ENCODE measurements at regions not wholly inside any gene's neighbourhood (a gene's known extent, or its start where the extent isn't known, plus 50 kb on each side); places are given as distances from the start of the nearest gene placed in this dataset.
"Not testable (repeated sequence)": the region's sequence is repeated elsewhere in the genome, so short reads cannot be mapped to it uniquely, and the experiment has no call there.

GRCh38 chr2:131633827-131634695 lies 106.4 kb downstream of the CCDC74A start:
- not testable (repeated sequence) for FAIRE-seq; DNase-seq (ENCODE audit: insufficient read length)

DNA sequence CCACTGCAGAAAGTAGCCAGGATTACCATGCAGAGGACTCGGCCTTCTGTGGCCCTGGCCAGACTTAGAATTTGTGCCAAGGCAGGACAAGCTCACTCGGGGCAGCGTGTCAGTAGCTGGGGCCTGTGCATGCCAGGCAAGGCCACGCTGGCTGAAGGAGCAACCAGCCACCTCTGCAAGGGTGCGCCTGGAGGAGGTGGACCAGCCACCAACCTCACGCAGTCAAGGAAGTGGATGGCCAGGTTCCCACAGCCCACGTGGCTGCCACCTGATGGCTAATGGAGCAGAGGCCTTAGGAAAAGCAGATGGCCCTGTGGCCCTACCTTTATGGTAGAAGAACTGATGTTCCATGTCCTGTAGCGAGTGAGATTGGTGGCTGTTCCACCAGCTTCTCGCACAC lies 107.9 kb downstream of the CCDC74A start:
- no peak for DNase-seq (ENCODE audit: insufficient read length)
- TF ChIP-seq TAF1 (IDR thresholded peaks at IDR 0.05; ENCODE audit: borderline replicate concordance, low read depth, low read length) (no peak), POLR2A (IDR thresholded peaks at IDR 0.05; ENCODE audit: low read depth, low read length) (no peak), POLR2AphosphoS5 (IDR thresholded peaks at IDR 0.05; ENCODE audit: low read depth, low read length) (no peak)
- FAIRE-seq, result no peak

DNA sequence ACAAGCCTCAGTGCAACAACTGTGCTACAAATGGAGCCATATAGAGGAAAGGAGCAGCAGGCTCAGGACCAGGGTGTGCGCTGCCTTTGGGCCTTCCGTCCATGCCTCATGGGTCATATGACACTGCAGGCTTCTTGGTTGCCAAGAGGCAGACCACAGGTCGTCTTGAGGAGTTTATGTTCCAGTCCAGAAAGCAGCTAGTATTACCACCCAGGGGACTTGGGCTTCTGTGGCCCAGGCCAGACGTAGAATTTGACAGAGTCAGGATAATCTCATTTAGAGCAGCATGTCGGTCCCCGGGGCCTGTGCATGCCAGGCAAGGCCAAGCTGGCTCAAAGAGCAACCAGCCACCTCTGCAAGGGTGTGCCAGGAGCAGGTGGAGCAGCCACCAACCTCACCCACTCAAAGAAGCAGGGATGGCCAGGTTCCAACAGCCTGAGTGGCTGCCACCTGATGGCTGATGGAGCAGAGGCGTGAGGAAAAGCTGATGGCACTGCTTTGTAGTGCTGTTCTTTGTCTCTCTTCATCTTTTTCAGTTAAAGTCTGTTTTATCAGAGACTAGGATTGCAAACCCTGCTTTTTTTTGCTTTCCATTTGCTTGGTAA lies 109.1 kb downstream of the CCDC74A start:
- DNase-seq (ENCODE audit: insufficient read length); FAIRE-seq: not testable (repeated sequence)

DNA sequence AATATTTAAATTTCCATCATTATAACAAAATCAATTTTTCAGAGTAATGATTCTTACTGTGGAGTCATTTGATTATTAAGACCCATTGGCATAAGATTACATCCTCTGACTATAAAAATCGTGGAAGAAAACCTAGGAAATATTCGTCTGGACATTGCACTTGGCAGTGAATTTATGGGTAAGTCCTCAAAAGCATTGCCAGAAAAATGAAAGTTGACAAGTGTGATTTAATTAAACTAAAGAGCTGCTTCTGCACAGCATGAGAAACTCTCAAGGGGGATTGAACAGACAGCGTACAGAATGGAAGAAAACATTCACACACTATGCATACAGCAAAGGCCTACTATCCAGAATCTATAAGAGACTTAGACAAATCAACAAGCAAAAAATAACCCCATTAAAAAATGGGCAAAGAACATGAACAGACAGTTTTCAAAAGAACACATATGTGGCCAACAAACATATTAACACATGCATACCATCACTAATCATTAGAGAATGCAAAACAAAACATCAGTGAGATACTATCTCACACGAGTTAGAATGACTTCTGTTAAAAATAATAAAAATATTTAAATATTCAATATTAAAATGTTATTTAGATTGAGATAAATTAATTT lies 111.4 kb downstream of the CCDC74A start:
- not testable (repeated sequence) for DNase-seq (ENCODE audit: insufficient read length); FAIRE-seq

DNA sequence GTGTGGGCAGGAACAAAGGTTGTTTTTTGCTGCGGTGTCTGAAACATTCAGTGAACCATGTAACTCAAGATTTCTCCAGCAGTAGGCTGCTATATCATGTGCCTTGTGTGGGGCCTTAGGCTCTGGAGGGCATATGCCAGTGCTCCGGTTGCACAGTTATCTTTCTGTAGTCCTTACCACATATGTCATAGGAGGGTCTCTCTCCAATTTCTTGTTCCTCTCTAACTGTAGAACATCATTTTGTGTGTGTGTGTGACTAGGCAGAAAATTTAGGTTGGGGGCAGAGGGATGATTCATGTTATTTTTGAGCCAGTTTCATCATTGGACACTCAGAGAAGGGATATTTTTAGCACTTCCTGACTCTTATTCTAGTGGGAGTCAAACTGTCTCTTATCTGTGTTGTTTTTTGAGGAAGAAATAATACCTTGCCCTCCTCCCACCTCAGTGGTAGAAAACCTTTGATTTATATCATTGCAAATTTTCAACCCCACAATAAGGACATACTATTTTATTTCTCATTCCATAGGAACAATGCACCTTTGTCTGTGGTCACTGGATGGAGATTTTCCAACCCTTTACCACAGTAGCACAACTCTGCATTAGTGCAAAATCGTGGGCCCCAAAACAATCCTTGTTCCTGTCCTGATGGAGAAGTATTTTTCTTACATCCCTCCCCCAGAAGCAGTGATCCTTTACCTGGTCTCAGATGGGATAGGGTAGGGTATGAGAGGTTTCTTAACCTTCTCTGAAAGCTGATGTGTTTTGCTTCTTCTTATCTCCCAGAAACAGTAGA lies 113.9 kb downstream of the CCDC74A start:
- DNase-seq (ENCODE audit: insufficient read length), result no peak
- FAIRE-seq, result no peak
- no peak for TF ChIP-seq POLR2AphosphoS5 (IDR thresholded peaks at IDR 0.05; ENCODE audit: low read depth, low read length)

DNA sequence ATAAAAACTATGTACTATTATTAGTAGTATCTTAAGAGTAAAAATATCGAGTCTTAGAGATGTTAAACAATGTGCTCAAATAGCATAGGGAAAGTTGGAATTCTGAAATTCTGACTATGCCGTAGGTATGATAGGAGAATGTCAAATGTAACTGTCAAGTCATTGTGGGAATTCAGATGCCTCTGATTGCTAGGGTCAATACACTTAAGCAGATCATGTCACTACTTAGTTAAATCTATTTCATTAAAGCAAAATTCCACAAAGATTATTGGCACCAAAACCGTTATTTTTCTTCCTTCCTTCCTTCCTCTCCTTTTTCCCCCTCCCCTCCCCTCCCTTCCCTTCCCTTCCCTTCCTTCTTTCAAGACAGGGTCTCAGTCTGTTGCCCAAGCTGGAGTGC lies 115.5 kb downstream of the CCDC74A start:
- not testable (repeated sequence) for DNase-seq (ENCODE audit: insufficient read length); FAIRE-seq

- DNase-seq (ENCODE audit: insufficient read length), result no peak
- FAIRE-seq, result no peak
- TF ChIP-seq POLR2AphosphoS5 (IDR thresholded peaks at IDR 0.05; ENCODE audit: low read depth, low read length) (no peak), TAF1 (IDR thresholded peaks at IDR 0.05; ENCODE audit: borderline replicate concordance, low read depth, low read length) (no peak), POLR2A (IDR thresholded peaks at IDR 0.05; ENCODE audit: low read depth, low read length) (no peak)
Measured at GRCh38 chr2:131645177-131645765, 117.6 kb downstream of the CCDC74A start.

- not testable (repeated sequence) for DNase-seq (ENCODE audit: insufficient read length); FAIRE-seq
Measured at GRCh38 chr2:131646220-131646619, 118.5 kb downstream of the CCDC74A start.

- FAIRE-seq (no peak), DNase-seq (ENCODE audit: insufficient read length) (no peak)
- TF ChIP-seq TAF1 (IDR thresholded peaks at IDR 0.05; ENCODE audit: borderline replicate concordance, low read depth, low read length) (no peak), POLR2A (IDR thresholded peaks at IDR 0.05; ENCODE audit: low read depth, low read length) (no peak), POLR2AphosphoS5 (IDR thresholded peaks at IDR 0.05; ENCODE audit: low read depth, low read length) (no peak)
Measured at GRCh38 chr2:131646669-131647297, 119.1 kb downstream of the CCDC74A start.

DNA sequence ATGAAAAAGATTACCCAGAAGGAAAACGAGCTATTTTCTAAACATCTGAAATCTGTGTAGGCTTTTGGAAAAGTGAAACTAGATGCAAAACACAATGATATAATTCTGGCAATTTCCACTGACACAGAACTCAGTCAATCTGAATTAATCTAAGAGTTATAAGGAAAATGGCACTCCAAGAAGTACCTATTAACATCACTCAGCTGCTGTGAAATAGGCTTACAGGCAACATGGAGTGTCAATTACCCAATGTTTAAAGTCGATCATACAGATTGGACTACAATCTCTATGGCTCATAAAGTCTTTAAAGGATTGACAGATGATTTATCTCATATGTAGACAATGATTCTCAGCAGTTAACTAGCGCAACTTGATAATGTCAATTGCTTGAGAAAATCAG lies 120.9 kb downstream of the CCDC74A start:
- not testable (repeated sequence) for FAIRE-seq; DNase-seq (ENCODE audit: insufficient read length)

DNA sequence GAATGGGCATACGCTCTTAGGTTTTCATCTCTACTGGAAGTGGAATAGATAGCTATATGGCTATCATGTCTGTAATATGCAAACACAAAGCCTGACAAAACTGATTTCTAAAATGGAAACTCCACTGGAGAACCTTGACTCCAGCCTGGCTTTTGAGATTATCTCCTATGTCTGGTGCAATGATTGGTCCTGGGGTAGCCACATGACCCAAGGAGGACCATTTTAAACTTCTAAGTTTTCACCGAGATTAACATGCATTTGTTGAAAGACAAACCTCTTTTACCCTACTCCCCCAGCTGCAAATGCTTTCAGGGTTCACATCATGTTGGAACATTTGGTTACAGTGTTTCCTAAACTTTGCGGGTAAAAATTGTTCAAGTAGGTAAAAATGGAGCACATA lies 124.6 kb downstream of the CCDC74A start:
- not testable (repeated sequence) for DNase-seq (ENCODE audit: insufficient read length); FAIRE-seq

DNA sequence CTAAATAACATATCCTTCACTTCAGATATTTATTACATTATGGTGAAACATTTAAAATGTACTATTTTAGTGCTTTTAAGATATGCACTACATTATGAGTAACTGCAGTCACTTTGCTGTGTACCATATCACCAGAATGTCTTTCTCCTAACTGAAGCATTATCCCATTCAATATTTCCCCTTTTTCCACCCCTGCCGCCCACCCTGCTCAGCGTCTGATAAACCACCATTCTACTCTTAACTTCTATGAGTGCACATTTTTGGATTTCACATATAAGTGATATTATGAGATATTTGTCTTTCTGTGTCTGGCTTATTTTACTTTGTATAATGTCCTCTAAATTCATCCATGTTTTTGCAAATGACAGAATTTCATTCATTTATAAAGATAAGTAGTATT lies 126.4 kb downstream of the CCDC74A start:
- not testable (repeated sequence) for DNase-seq (ENCODE audit: insufficient read length); FAIRE-seq
